G401 (cell line): ENCODE measurements at regions not wholly inside any gene's neighbourhood (a gene's known extent, or its start where the extent isn't known, plus 50 kb on each side); places are given as distances from the start of the nearest gene placed in this dataset.

Experiments used
- DNase-seq: peaks from one replicate; pipeline ENCODE4 v3.0.0-alpha.2; 2015; ENCODE audit warnings: low spot score
- in situ Hi-C: cut with HindIII; loops from 2 replicates; pipeline ENCODE4 v1.10.0; 2016; ENCODE audit warnings: low sequenced_read_pairs, mixed read lengths

- DNase-seq, result no peak
- in situ Hi-C loops, result no loop called here
Measured at GRCh38 chr16:54506741-54507500, 220.3 kb upstream of the IRX3 start.

GRCh38 chr16:54506214-54506580 is 219.6 kb upstream of the IRX3 start:
- in situ Hi-C loops, result no loop called here

GRCh38 chr16:54505549-54506213 is 219.1 kb upstream of the IRX3 start:
- in situ Hi-C loops, result no loop called here
- no peak for DNase-seq

More at GRCh38 chr16:54506214-54506580, 219.6 kb upstream of the IRX3 start:
- no peak for DNase-seq

GRCh38 chr16:54504372-54504771 is 217.8 kb upstream of the IRX3 start:
- in situ Hi-C loops, result no loop called here
- no peak for DNase-seq

- in situ Hi-C loops, result no loop called here
- no peak for DNase-seq
Measured at GRCh38 chr16:54503856-54504219, 217.3 kb upstream of the IRX3 start.

DNA sequence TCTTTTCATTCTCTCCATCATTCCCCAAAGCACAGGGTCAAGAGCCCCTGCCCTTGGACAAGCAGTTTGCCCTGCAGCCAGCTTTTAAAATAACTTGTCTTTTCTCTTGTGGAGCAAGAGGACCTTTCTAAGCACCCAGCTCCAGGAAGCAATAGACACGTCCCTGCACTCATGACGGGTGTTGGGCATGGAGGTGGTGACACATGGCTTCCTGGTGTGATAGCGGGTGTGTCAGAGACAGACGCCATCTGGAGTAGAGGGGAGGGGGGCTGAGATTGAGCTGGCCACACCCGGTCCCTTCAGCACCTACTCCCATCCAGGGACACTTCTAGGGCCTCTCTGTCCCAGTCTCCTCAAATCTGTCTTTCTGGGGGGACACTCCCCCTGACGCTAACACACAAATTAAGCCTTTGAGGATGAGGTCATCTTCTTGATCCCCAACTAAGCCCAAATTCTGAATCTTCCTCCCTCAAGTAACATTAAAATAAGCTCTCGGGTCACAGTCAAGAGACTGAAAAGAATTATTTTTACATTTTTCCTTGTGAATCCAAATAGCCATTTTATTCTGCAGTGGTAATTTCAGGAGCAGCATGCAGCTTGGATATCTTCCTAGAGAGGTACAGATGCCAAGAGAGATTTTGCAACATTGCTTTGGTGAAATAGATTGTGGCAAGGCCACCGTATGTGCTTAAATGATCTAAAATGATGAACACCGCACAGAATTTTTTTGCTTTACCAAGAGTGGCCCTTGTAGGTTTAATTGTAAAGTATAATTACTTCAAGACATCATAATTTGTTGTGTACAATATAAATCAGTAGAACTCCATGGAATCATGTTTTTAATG is 216.6 kb upstream of the IRX3 start:
- DNase-seq, result peak; percentile 67
- in situ Hi-C loops, result no loop called here

DNA sequence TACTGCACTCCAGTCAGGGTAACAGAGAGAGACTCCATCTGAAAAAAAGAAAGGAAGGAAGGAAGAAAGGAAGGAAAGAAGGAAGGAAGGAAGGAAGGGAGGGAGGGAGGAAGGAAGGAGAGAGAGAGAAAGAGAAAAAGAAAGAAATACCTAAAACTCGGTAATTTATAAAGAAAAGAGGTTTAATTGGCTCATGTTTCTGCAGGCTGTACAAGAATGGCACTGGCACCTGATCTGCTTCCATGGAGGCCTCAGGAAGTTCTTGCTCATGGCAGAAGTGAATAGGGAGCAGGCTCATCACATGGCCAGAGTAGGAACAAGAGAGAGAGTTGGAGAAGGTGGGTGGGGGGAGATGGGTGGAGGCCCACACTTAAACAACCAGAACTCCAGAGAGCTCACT is 215.2 kb upstream of the IRX3 start:
- in situ Hi-C loops, result no loop called here
- no peak for DNase-seq

- in situ Hi-C loops, result no loop called here
Measured at GRCh38 chr16:54493594-54493993, 207.0 kb upstream of the IRX3 start.

DNA sequence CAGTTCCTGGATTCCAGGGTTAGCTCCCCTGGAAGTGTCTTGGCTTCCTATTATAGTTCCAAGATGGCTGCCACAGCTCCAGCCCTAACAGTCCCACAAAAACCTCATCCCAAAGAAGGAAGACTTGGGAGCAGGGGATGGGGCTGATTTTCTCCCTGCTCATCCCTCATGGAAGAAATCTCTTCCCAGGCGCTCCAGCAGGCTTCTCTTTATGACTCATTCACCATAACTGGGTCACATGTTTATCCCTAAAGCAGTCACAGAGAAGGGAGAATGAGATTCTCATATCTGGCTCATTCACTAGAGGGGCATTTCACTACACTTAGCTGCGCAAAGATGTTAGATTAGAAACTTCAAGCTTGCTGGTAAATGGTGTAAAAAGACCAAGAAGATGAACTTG is 206.5 kb upstream of the IRX3 start:
- in situ Hi-C loops, result no loop called here
- DNase-seq, result no peak

More at GRCh38 chr16:54493594-54493993, 207.0 kb upstream of the IRX3 start:
- no peak for DNase-seq

DNA sequence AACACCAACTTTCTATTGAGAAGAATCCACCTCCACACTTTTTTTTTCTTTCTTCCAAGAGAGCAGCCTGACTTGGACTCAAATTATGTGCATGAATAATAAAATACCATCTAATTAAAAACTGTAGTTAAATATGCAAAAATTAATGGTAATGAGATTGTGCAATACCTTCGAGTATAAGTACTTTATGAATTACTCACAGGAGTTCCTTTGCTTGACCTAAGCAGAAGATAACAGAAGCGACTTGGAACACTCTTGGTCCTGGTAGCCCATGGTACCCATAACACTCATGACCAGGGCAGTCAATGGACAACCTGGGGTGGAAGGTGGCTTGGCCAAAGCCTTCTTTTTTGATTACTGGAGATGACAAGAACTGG is 203.5 kb upstream of the IRX3 start:
- no peak for DNase-seq
- in situ Hi-C loops, result no loop called here

GRCh38 chr16:54489225-54490111 is 202.9 kb upstream of the IRX3 start:
- no peak for DNase-seq
- in situ Hi-C loops, result no loop called here

DNA sequence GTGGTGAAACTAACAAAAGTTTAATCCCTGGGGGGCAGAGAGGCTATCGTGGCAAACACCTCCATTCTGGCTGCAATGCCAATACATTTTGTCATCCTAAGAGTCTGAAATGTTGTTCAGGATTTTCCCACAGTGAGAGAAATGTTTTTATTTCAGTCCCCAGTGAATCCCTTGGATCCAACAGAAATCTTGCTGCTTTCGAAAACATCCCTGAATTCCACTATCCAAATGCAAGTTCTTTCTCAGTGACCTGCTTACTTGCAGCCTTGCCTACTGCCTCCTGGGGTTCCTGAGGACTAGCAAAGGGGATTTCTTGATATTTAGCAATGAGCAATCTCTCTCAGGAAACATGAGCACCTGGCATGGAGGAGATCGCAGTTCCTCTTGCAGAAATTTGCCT is 202.1 kb upstream of the IRX3 start:
- in situ Hi-C loops, result no loop called here
- no peak for DNase-seq

- DNase-seq, result no peak
- in situ Hi-C loops, result no loop called here
Measured at GRCh38 chr16:54487933-54488332, 201.3 kb upstream of the IRX3 start.

GRCh38 chr16:54484700-54485099 is 198.1 kb upstream of the IRX3 start:
- in situ Hi-C loops, result no loop called here
- no peak for DNase-seq

DNA sequence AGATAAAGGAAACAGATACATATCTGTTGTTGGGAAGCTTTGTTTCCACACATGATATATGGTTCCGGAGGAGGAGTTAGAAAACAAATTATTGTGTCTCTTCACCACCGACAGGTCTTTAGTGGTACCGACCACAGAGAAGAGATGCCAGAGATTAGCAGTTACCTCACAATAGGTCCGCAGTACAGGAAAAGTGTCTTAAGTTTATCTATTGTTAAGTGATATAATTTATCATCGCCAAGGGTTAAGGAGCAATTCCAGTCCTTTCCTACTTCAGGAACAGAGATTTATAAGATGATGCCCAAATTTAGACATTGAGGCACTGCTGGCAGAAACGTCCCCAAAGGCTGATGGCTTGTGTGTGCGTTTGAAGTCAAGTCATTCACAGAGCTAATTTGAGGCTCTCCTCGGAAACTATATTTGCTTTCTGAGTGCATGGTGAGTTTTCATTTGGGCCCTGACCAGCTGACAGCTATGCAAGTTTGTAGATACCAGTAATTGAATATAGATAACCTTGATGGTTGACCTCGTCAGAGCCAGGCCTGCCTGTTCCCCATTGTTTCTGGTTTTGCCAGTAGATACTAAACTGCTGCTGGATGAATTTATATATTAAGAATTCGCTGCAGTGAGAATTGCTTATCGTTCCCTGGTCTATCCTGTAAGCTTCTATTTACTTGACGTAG is 196.4 kb upstream of the IRX3 start:
- no peak for DNase-seq
- in situ Hi-C loops, result no loop called here

DNA sequence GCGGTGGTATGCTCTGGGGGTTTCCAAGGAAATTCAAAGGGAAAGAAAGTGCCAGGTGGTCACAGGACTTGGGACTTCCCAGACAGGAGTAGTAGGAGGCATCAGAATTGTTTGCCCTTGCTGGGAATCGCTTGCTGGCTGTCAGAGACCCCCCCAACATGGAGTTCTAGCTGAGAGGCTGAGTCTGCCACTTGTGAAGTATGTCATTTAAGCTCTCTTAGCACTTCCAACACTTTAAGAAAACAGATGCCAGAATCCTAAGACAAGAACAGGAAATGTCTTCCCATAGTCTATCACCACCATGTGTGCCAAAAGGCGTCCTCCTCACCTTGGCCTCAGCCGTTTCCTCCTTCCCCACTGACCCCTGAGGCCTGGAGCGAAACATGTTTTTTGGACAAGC is 193.8 kb upstream of the IRX3 start:
- no peak for DNase-seq
- in situ Hi-C loops, result no loop called here

GRCh38 chr16:54479546-54479945 is 193.0 kb upstream of the IRX3 start:
- no peak for DNase-seq
- in situ Hi-C loops, result no loop called here

DNA sequence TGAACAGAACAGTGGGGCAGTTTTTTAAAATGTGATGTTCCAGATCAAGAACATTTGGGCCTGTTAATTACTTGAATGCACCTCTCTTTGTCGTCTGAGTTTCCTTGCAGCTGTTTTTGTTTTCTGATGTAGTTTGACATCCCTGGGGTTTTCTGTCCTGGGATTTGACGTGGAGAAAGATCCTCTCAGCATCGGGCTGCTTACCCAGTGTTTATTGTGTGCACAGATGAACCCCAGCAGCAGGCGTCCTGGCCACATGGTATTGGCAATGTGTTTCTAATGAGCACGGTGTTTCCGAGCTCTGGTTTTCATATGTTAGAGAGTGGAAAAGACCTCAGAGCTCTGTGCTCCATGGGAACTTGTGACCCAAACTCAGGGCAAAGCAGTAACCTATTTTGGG is 191.1 kb upstream of the IRX3 start:
- peak; percentile 14 for DNase-seq
- in situ Hi-C loops, result no loop called here
